ENCODE measurements at regions not wholly inside any gene's neighbourhood (a gene's known extent, or its start where the extent isn't known, plus 50 kb on each side); places are given as distances from the start of the nearest gene placed in this dataset.

DNA sequence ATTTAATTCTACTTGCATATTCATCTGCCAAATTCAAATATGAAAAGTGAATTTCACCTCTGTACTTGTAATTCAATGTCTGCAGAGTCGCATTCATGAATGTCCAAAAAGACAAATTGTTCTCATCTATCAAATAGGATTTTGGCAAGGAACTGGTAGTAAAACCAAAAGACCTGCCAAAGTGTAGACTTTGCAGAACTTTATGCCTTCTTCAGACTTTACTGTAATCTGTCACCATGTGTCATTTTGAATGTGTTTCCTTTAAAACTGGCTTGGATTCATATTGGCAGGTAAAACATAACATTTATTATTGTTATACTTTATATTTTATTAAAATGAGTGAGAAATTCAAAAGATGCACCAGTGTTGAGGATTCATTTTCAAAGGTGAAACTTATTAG lies 701.9 kb upstream of the LINC00305 start:
- Histone ChIP-seq H3K36me3 (ENCODE audit: insufficient read depth) (no peaks in the 10 kb centered on the region), H3K4me3 (ENCODE audit: low read depth, low read length) (no peak overlapping the region), H3K4me1 (ENCODE audit: insufficient read depth) (no peaks in the 10 kb centered on the region), H3K27ac (ENCODE audit: low read depth) (no peak overlapping the region)
- WGBS = 57% methylated on average over 1 of the region's 1 CpG
- DNase-seq (ENCODE audit: extremely low spot score) = no peak

- Histone ChIP-seq H3K36me3 (ENCODE audit: insufficient read depth) (no peaks in the 10 kb centered on the region), H3K4me1 (ENCODE audit: insufficient read depth) (no peaks in the 10 kb centered on the region), H3K4me3 (ENCODE audit: low read depth, low read length) (no peak overlapping the region), H3K27ac (ENCODE audit: low read depth) (no peak overlapping the region)
- WGBS = 39% methylated on average over 2 of the region's 2 CpGs
- DNase-seq (ENCODE audit: extremely low spot score) = no peak
Observed at GRCh38 chr18:64840911-64841701, 692.2 kb upstream of the LINC00305 start.

GRCh38 chr18:64810354-64810753 lies 661.5 kb upstream of the LINC00305 start:
- Histone ChIP-seq H3K27ac (ENCODE audit: low read depth) (no peak overlapping the region), H3K4me1 (ENCODE audit: insufficient read depth) (no peaks in the 10 kb centered on the region), H3K4me3 (ENCODE audit: low read depth, low read length) (no peak overlapping the region), H3K36me3 (ENCODE audit: insufficient read depth) (no peaks in the 10 kb centered on the region)
- DNase-seq (ENCODE audit: extremely low spot score) = no peak
- WGBS = 84% methylated on average over 3 of the region's 3 CpGs

- H3K4me1 ChIP-seq (ENCODE audit: insufficient read depth) = no peaks in the 10 kb centered on the region
- H3K27ac ChIP-seq (ENCODE audit: low read depth) = no peak overlapping the region
- no peaks in the 10 kb centered on the region for H3K36me3 ChIP-seq (ENCODE audit: insufficient read depth)
- DNase-seq (ENCODE audit: extremely low spot score) = no peak
- no peak overlapping the region for H3K4me3 ChIP-seq (ENCODE audit: low read depth, low read length)
- 58% methylated on average over 5 of the region's 5 CpGs for WGBS
Observed at GRCh38 chr18:64809801-64810200, 660.9 kb upstream of the LINC00305 start.

- DNase-seq (ENCODE audit: extremely low spot score) = no peak
- Histone ChIP-seq H3K36me3 (ENCODE audit: insufficient read depth) (no peaks in the 10 kb centered on the region), H3K4me1 (ENCODE audit: insufficient read depth) (no peaks in the 10 kb centered on the region), H3K27ac (ENCODE audit: low read depth) (no peak overlapping the region), H3K4me3 (ENCODE audit: low read depth, low read length) (no peak overlapping the region)
- WGBS = 88% methylated on average over 5 of the region's 5 CpGs
Observed at GRCh38 chr18:64807560-64807959, 658.7 kb upstream of the LINC00305 start.

GRCh38 chr18:64806691-64807090 lies 657.8 kb upstream of the LINC00305 start:
- Histone ChIP-seq H3K4me3 (ENCODE audit: low read depth, low read length) (no peak overlapping the region), H3K36me3 (ENCODE audit: insufficient read depth) (no peaks in the 10 kb centered on the region), H3K27ac (ENCODE audit: low read depth) (no peak overlapping the region), H3K4me1 (ENCODE audit: insufficient read depth) (no peaks in the 10 kb centered on the region)
- WGBS = 83% methylated on average over 5 of the region's 5 CpGs
- DNase-seq (ENCODE audit: extremely low spot score) = no peak

DNA sequence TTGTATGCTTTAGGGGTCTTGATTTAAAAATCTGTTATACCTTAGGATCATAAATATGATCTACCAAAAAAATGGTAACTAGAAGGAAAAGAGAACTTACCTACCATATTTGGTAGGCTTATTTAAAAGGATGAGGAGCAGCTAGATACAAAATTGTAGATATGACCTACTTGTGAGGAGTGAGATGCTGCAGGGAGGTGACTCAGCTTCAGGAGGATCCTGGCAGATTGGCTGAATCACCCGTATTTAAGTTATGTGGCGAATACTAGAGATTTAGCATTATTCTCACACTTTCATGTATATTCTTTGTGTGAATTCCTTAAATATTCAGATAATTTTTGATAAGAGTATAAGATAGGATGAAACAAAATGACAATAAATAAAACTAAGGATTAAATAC lies 657.3 kb upstream of the LINC00305 start:
- Histone ChIP-seq H3K4me3 (ENCODE audit: low read depth, low read length) (no peak overlapping the region), H3K27ac (ENCODE audit: low read depth) (no peak overlapping the region), H3K4me1 (ENCODE audit: insufficient read depth) (no peaks in the 10 kb centered on the region), H3K36me3 (ENCODE audit: insufficient read depth) (no peaks in the 10 kb centered on the region)
- WGBS = 69% methylated on average over 2 of the region's 2 CpGs
- no peak for DNase-seq (ENCODE audit: extremely low spot score)

GRCh38 chr18:64803471-64803870 lies 654.6 kb upstream of the LINC00305 start:
- 95% methylated on average over 1 of the region's 1 CpG for WGBS
- DNase-seq (ENCODE audit: extremely low spot score) = no peak

GRCh38 chr18:64800151-64800550 lies 651.3 kb upstream of the LINC00305 start:
- Histone ChIP-seq H3K4me3 (ENCODE audit: low read depth, low read length) (no peak overlapping the region), H3K27ac (ENCODE audit: low read depth) (no peak overlapping the region), H3K36me3 (ENCODE audit: insufficient read depth) (no peaks in the 10 kb centered on the region), H3K4me1 (ENCODE audit: insufficient read depth) (no peaks in the 10 kb centered on the region)
- DNase-seq (ENCODE audit: extremely low spot score) = no peak

More at GRCh38 chr18:64803471-64803870, 654.6 kb upstream of the LINC00305 start:
- H3K36me3 ChIP-seq (ENCODE audit: insufficient read depth) = no peaks in the 10 kb centered on the region
- H3K27ac ChIP-seq (ENCODE audit: low read depth) = no peak overlapping the region
- H3K4me1 ChIP-seq (ENCODE audit: insufficient read depth) = no peaks in the 10 kb centered on the region
- no peak overlapping the region for H3K4me3 ChIP-seq (ENCODE audit: low read depth, low read length)

DNA sequence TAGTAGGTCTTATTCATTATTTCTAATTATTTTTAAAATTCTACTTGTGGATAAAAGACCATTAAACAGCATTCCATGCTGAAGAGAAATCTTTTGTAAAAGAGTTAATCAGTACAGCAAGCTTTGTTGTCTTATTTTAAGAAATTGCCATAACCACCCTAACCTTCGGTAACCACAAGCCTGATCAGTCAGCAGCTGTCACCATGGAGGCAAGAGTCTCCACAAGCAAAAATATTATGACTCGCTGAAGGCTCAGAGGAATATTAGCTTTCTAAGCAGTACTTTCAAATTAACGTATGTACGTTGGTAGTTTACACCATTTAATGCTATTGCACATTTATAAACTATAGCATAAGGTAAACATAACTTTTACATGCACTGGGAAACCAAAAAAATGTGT lies 650.5 kb upstream of the LINC00305 start:
- 80% methylated on average over 4 of the region's 4 CpGs for WGBS
- no peak for DNase-seq (ENCODE audit: extremely low spot score)
- no peaks in the 10 kb centered on the region for H3K4me1 ChIP-seq (ENCODE audit: insufficient read depth)
- no peaks in the 10 kb centered on the region for H3K36me3 ChIP-seq (ENCODE audit: insufficient read depth)
- no peak overlapping the region for H3K27ac ChIP-seq (ENCODE audit: low read depth)
- H3K4me3 ChIP-seq (ENCODE audit: low read depth, low read length) = no peak overlapping the region

DNA sequence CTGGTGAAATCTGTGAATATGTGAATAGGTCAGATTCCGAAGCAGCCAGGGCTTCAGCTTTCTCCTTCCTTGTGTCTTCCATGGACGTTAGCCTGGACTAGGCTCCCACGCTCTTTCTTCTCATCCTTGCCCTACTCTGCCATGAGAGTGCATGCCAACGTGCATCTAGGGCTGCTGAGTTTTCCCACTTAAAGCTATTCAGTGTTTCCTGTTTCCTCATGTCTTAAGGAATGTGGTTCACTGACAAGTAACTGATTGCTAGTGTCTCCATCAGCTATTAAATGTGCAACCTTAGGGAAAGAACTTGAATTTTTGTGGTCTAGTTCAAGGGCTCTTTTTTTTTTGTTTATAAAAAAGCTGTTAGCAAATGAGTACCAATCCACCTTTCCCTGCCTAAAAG lies 642.3 kb upstream of the LINC00305 start:
- 57% methylated on average over 4 of the region's 4 CpGs for WGBS
- DNase-seq (ENCODE audit: extremely low spot score) = no peak
- H3K4me1 ChIP-seq (ENCODE audit: insufficient read depth) = no peaks in the 10 kb centered on the region
- H3K36me3 ChIP-seq (ENCODE audit: insufficient read depth) = no peaks in the 10 kb centered on the region
- no peak overlapping the region for H3K4me3 ChIP-seq (ENCODE audit: low read depth, low read length)
- no peak overlapping the region for H3K27ac ChIP-seq (ENCODE audit: low read depth)

DNA sequence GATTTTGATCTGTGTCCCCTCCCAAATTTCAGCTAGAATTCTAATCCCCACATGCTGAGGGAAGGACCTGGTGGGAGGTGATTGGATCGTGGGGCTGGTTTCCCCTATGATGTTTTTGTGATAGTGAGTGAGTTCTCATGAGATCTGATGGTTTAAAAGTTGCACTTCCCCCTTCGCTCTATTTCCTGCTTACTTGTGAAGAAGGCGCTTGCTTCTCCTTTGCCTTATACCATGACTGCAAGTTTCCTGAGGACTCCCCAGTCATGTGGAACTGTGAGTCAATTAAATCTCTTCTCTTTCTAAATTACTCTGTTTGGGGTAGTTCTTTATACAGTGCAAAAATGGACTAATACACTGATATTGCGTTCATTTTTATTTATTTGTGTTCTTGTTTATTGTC lies 636.8 kb upstream of the LINC00305 start:
- Histone ChIP-seq H3K27ac (ENCODE audit: low read depth) (no peak overlapping the region), H3K36me3 (ENCODE audit: insufficient read depth) (no peaks in the 10 kb centered on the region), H3K4me1 (ENCODE audit: insufficient read depth) (no peaks in the 10 kb centered on the region), H3K4me3 (ENCODE audit: low read depth, low read length) (no peak overlapping the region)
- DNase-seq (ENCODE audit: extremely low spot score) = no peak
- WGBS = 59% methylated on average over 4 of the region's 4 CpGs

DNA sequence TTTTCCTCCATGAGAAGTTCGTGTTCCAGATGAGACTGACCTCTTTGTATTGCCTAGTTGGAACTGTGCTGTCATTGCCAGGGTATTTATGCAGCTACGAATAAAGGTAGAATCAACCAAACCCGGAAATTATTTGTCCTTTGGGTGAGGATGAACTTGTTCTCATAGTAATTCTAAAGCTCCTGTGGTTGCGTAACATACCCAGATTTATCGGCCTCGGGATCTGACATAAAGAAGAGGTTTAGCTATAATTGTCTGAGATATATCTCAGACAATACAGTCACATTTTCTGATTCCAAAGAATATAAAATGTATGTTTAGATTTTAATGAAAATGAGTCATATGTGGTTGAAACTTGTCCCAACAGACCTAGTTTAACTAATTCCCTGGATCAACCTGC lies 628.7 kb upstream of the LINC00305 start:
- no peaks in the 10 kb centered on the region for H3K4me1 ChIP-seq (ENCODE audit: insufficient read depth)

DNA sequence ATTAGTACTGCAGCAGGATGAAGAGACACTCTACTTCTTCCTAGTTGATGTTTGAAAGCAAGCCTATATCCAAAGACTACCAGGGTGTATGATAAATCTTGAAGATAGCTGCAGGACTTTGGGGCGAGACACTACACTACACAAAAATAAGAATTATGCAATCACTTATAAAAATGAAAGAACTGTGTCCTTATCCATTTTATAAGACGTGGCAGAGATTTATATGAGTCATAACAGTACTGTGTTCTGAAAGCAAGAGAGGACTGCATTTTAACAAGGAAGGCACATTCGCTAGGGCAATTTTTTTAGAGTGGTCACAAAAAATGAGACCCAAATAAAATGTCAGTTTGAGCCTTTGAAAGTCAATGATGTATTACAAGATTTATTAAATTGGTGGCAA lies 617.0 kb upstream of the LINC00305 start:
- H3K4me3 ChIP-seq (ENCODE audit: low read depth, low read length) = no peak overlapping the region
- H3K4me1 ChIP-seq (ENCODE audit: insufficient read depth) = no peaks in the 10 kb centered on the region
- no peaks in the 10 kb centered on the region for H3K36me3 ChIP-seq (ENCODE audit: insufficient read depth)
- 29% methylated on average over 3 of the region's 3 CpGs for whole genome bisulfite sequencing
- no peak for DNase-seq (ENCODE audit: extremely low spot score)
- no peak overlapping the region for H3K27ac ChIP-seq (ENCODE audit: low read depth)

More for the DNA sequence above, 628.7 kb upstream of the LINC00305 start:
- Histone ChIP-seq H3K36me3 (ENCODE audit: insufficient read depth) (no peaks in the 10 kb centered on the region), H3K4me3 (ENCODE audit: low read depth, low read length) (no peak overlapping the region), H3K27ac (ENCODE audit: low read depth) (no peak overlapping the region)
- WGBS = 88% methylated on average over 6 of the region's 6 CpGs
- DNase-seq (ENCODE audit: extremely low spot score) = no peak

GRCh38 chr18:64752707-64753106 lies 603.8 kb upstream of the LINC00305 start:
- WGBS = 73% methylated on average over 2 of the region's 2 CpGs
- no peaks in the 10 kb centered on the region for H3K36me3 ChIP-seq (ENCODE audit: insufficient read depth)
- H3K4me3 ChIP-seq (ENCODE audit: low read depth, low read length) = no peak overlapping the region
- DNase-seq (ENCODE audit: extremely low spot score) = no peak
- H3K27ac ChIP-seq (ENCODE audit: low read depth) = no peak overlapping the region
- H3K4me1 ChIP-seq (ENCODE audit: insufficient read depth) = no peaks in the 10 kb centered on the region
